Stomach smooth muscle (tissue), 2 donors: ENCODE measurements at regions not wholly inside any gene's neighbourhood (a gene's known extent, or its start where the extent isn't known, plus 50 kb on each side); places are given as distances from the start of the nearest gene placed in this dataset.
A peak's percentile ranks its signal among the peaks of the same experiment; 100 is the strongest.

Experiments used
- H3K27ac ChIP-seq: one replicate; pipeline ENCODE4 v1.7.0; 2013; ENCODE audit warnings: mild to moderate bottlenecking, low read length, inconsistent platforms
- H3K27me3 ChIP-seq, 2 donors: one replicate each; pipeline ENCODE4 v1.7.0; 2013; ENCODE audit warnings: low read length in 2 of 2; ENCODE audit not compliant: insufficient read depth in 2 of 2, control insufficient read depth in 1 of 2
- H3K36me3 ChIP-seq, 2 donors: one replicate each; pipeline ENCODE4 v1.7.0; 2013; ENCODE audit warnings: low read length in 2 of 2; ENCODE audit not compliant: control insufficient read depth in 2 of 2, insufficient read depth in 2 of 2
- H3K4me1 ChIP-seq: one replicate; pipeline ENCODE4 v1.7.0; 2013; ENCODE audit warnings: low read length; ENCODE audit not compliant: control insufficient read depth, insufficient read depth
- H3K4me3 ChIP-seq, 2 donors: one replicate each; pipeline ENCODE4 v1.7.0; 2013; ENCODE audit warnings: low read length in 2 of 2
- H3K9ac ChIP-seq, 2 donors: one replicate each; pipeline ENCODE4 v1.7.0; 2013; ENCODE audit warnings: low read length in 2 of 2, mild to moderate bottlenecking in 1 of 2
- H3K9me3 ChIP-seq, 2 donors: one replicate each; pipeline ENCODE4 v1.7.0; 2013; ENCODE audit warnings: low read length in 2 of 2; ENCODE audit not compliant: control insufficient read depth in 2 of 2
- donor health status: healthy.
- donor health status: Pancreatic carcinoma.

- Histone ChIP-seq H3K27ac (no peak overlapping the region), H3K36me3 (no peaks in the 10 kb centered on the region), H3K27me3 (no peaks in the 10 kb centered on the region), H3K4me3 (no peak overlapping the region), H3K9ac (no peak overlapping the region), H3K9me3 (no peaks in the 10 kb centered on the region), H3K4me1 (peaks cover 22% of the 10 kb centered on the region)
Observed at GRCh38 chr9:13603921-13604320, 324.4 kb upstream of the MPDZ start.

GRCh38 chr9:13598738-13599137 lies 319.2 kb upstream of the MPDZ start:
- Histone ChIP-seq H3K9me3 (no peaks in the 10 kb centered on the region), H3K27ac (no peak overlapping the region), H3K36me3 (no peaks in the 10 kb centered on the region), H3K27me3 (no peaks in the 10 kb centered on the region), H3K4me3 (no peak overlapping the region), H3K9ac (no peak overlapping the region), H3K4me1 (no peaks in the 10 kb centered on the region)

- H3K9me3 ChIP-seq: no peaks in the 10 kb centered on the region
Observed at GRCh38 chr9:13597427-13597826, 317.9 kb upstream of the MPDZ start.

GRCh38 chr9:13597004-13597403 lies 317.5 kb upstream of the MPDZ start:
- H3K9ac ChIP-seq: no peak overlapping the region
- H3K4me3 ChIP-seq: no peak overlapping the region
- no peak overlapping the region for H3K27ac ChIP-seq
- H3K27me3 ChIP-seq: no peaks in the 10 kb centered on the region
- H3K4me1 ChIP-seq: no peaks in the 10 kb centered on the region
- H3K36me3 ChIP-seq: no peaks in the 10 kb centered on the region
- no peaks in the 10 kb centered on the region for H3K9me3 ChIP-seq

More at GRCh38 chr9:13597427-13597826, 317.9 kb upstream of the MPDZ start:
- Histone ChIP-seq H3K4me3 (no peak overlapping the region), H3K9ac (no peak overlapping the region), H3K27me3 (no peaks in the 10 kb centered on the region), H3K27ac (no peak overlapping the region), H3K4me1 (no peaks in the 10 kb centered on the region), H3K36me3 (no peaks in the 10 kb centered on the region)

GRCh38 chr9:13596383-13596970 lies 317.0 kb upstream of the MPDZ start:
- Histone ChIP-seq H3K27ac (no peak overlapping the region), H3K9ac (no peak overlapping the region), H3K27me3 (no peaks in the 10 kb centered on the region), H3K4me3 (no peak overlapping the region), H3K9me3 (no peaks in the 10 kb centered on the region), H3K4me1 (no peaks in the 10 kb centered on the region), H3K36me3 (no peaks in the 10 kb centered on the region)

- Histone ChIP-seq H3K27ac (no peak overlapping the region), H3K4me1 (peaks cover 11% of the 10 kb centered on the region), H3K9ac (no peak overlapping the region), H3K4me3 (no peak overlapping the region), H3K27me3 (no peaks in the 10 kb centered on the region), H3K9me3 (no peaks in the 10 kb centered on the region), H3K36me3 (no peaks in the 10 kb centered on the region)
Observed at GRCh38 chr9:13590996-13591395, 311.5 kb upstream of the MPDZ start.

GRCh38 chr9:13589034-13589737 lies 309.7 kb upstream of the MPDZ start:
- Histone ChIP-seq H3K4me3 (no peak overlapping the region), H3K9me3 (no peaks in the 10 kb centered on the region), H3K36me3 (no peaks in the 10 kb centered on the region), H3K9ac (no peak overlapping the region), H3K27ac (no peak overlapping the region), H3K4me1 (peaks cover 11% of the 10 kb centered on the region), H3K27me3 (no peaks in the 10 kb centered on the region)

- H3K27ac ChIP-seq: no peak overlapping the region
- H3K27me3 ChIP-seq: no peaks in the 10 kb centered on the region
- no peak overlapping the region for H3K9ac ChIP-seq
- no peaks in the 10 kb centered on the region for H3K9me3 ChIP-seq
- no peak overlapping the region for H3K4me3 ChIP-seq
- H3K4me1 ChIP-seq: peaks cover 11% of the 10 kb centered on the region
- no peaks in the 10 kb centered on the region for H3K36me3 ChIP-seq
Observed at GRCh38 chr9:13588151-13589033, 308.9 kb upstream of the MPDZ start.

- H3K4me3 ChIP-seq: no peak overlapping the region
Observed at GRCh38 chr9:13587571-13587970, 308.1 kb upstream of the MPDZ start.

GRCh38 chr9:13586587-13587374 lies 307.3 kb upstream of the MPDZ start:
- Histone ChIP-seq H3K27ac (peak overlapping the region; percentile 0), H3K4me1 (peaks cover 11% of the 10 kb centered on the region), H3K27me3 (no peaks in the 10 kb centered on the region), H3K9me3 (no peaks in the 10 kb centered on the region), H3K36me3 (no peaks in the 10 kb centered on the region), H3K9ac (peak overlapping the region in 1 of 2 donors; percentile 10), H3K4me3 (no peak overlapping the region)

More at GRCh38 chr9:13587571-13587970, 308.1 kb upstream of the MPDZ start:
- Histone ChIP-seq H3K9me3 (no peaks in the 10 kb centered on the region), H3K4me1 (peaks cover 11% of the 10 kb centered on the region), H3K9ac (no peak overlapping the region), H3K36me3 (no peaks in the 10 kb centered on the region), H3K27ac (peak overlapping the region; percentile 0), H3K27me3 (no peaks in the 10 kb centered on the region)
